HG02759 (cell line): ENCODE measurements at regions not wholly inside any gene's neighbourhood (a gene's known extent, or its start where the extent isn't known, plus 50 kb on each side); places are given as distances from the start of the nearest gene placed in this dataset.

ENCODE experiments used
- ATAC-seq: cut with Tn5 transposase; IDR thresholded peaks from one replicate; pipeline ENCODE4 v1.9.1; 2021; ENCODE audit warnings: mild to moderate bottlenecking, moderate library complexity; ENCODE audit not compliant: unreplicated experiment

DNA sequence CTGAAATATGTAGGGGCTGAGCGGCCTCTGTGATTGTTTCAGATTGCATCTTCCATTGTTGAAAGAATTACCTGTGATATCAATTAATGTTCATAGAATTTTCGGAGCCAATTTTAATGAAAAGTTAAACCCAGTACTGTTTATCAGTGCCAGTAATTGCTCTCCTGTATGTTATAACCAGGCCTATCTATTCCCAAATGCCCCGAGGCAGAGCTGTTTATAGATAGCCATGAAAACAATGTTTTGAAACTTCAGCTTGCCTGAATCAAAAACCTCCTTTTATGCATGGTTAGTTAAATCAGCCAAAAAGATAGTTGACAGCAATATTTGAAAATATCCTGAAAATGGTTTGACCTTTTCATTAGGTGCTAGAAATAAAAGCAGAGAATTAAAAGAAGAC, 50.1 kb upstream of the HDAC9 start:
- no peak for ATAC-seq
